Activated CD8-positive, alpha-beta T cell treated with anti-CD3 and anti-CD28 coated beads for 36 hours (primary cell): ENCODE measurements at regions not wholly inside any gene's neighbourhood (a gene's known extent, or its start where the extent isn't known, plus 50 kb on each side); places are given as distances from the start of the nearest gene placed in this dataset.

Experiments
- ATAC-seq: fragments of 200-7000 bp; cut with Tn5 transposase; one replicate; pipeline ENCODE4 v1.10.0; 2021; ENCODE audit warnings: mild to moderate bottlenecking, moderate library complexity
- CTCF ChIA-PET: fragments of 350-600 bp; sonication (Branson Sonifier 250); formaldehyde crosslinking; loops from one replicate; lab custom pipeline; 2021; ENCODE audit warnings: antibody characterized with exemption; lab: Charles Lee
- POLR2A ChIA-PET: fragments of 350-600 bp; sonication (Branson Sonifier 250); formaldehyde crosslinking; loops from one replicate; lab custom pipeline; 2021; ENCODE audit warnings: antibody characterized with exemption; lab: Charles Lee
- DNase-seq: peaks from one replicate; pipeline ENCODE4 v3.0.0-alpha.2; 2020
- H3K27ac Mint-ChIP-seq: one replicate; pipeline ENCODE4 v1.8.0; 2021; ENCODE audit warnings: mild to moderate bottlenecking, mixed read lengths
- H3K27me3 Mint-ChIP-seq: one replicate; pipeline ENCODE4 v1.8.0; 2021; ENCODE audit warnings: mixed read lengths
- H3K36me3 Mint-ChIP-seq: one replicate; pipeline ENCODE4 v1.8.0; 2021; ENCODE audit warnings: low read depth, mixed read lengths
- H3K4me1 Mint-ChIP-seq: one replicate; pipeline ENCODE4 v1.8.0; 2021; ENCODE audit warnings: low read depth, mixed read lengths
- H3K4me3 Mint-ChIP-seq: one replicate; pipeline ENCODE4 v1.8.0; 2021; ENCODE audit warnings: mild to moderate bottlenecking, moderate library complexity, mixed read lengths
- H3K9me3 Mint-ChIP-seq: one replicate; pipeline ENCODE4 v1.8.0; 2021; ENCODE audit warnings: mixed read lengths
- intact Hi-C: fragments of 100-400 bp; cut with micrococcal nuclease; formaldehyde crosslinking; loops from one replicate; pipeline ENCODE4 v1.10.0; 2022
- TF ChIP-seq, protein P1 (sequence below): fragments of 200-600 bp; IDR thresholded peaks from one replicate; pipeline ENCODE4 v1.8.0; 2022; ENCODE audit warnings: antibody characterized with exemption, mild to moderate bottlenecking

- no peaks in the 10 kb centered on the region for H3K36me3 Mint-ChIP-seq
- ChIA-PET POLR2A (no interaction called here), CTCF (no interaction called here)
- no peaks in the 10 kb centered on the region for H3K9me3 Mint-ChIP-seq
- H3K4me3 Mint-ChIP-seq = no peak overlapping the region
- no peak overlapping the region for H3K27ac Mint-ChIP-seq
- no peaks in the 10 kb centered on the region for H3K4me1 Mint-ChIP-seq
- no peaks in the 10 kb centered on the region for H3K27me3 Mint-ChIP-seq
- intact Hi-C loops = no loop called here
- TF ChIP-seq, protein P1, sequence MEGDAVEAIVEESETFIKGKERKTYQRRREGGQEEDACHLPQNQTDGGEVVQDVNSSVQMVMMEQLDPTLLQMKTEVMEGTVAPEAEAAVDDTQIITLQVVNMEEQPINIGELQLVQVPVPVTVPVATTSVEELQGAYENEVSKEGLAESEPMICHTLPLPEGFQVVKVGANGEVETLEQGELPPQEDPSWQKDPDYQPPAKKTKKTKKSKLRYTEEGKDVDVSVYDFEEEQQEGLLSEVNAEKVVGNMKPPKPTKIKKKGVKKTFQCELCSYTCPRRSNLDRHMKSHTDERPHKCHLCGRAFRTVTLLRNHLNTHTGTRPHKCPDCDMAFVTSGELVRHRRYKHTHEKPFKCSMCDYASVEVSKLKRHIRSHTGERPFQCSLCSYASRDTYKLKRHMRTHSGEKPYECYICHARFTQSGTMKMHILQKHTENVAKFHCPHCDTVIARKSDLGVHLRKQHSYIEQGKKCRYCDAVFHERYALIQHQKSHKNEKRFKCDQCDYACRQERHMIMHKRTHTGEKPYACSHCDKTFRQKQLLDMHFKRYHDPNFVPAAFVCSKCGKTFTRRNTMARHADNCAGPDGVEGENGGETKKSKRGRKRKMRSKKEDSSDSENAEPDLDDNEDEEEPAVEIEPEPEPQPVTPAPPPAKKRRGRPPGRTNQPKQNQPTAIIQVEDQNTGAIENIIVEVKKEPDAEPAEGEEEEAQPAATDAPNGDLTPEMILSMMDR = no peak
- no peak for ATAC-seq
- no peak for DNase-seq
Observed at GRCh38 chr3:74426571-74426970, 187.9 kb downstream of the CNTN3 start.

GRCh38 chr3:74423867-74424266 lies 190.6 kb downstream of the CNTN3 start:
- Mint-ChIP-seq H3K9me3 (no peaks in the 10 kb centered on the region), H3K36me3 (no peaks in the 10 kb centered on the region), H3K27ac (no peak overlapping the region), H3K4me1 (no peaks in the 10 kb centered on the region), H3K4me3 (no peak overlapping the region), H3K27me3 (no peaks in the 10 kb centered on the region)
- no peak for DNase-seq
- intact Hi-C loops = no loop called here
- CTCF ChIA-PET = no interaction called here
- TF ChIP-seq, protein P1 = no peak
- POLR2A ChIA-PET = no interaction called here
- no peak for ATAC-seq

DNA sequence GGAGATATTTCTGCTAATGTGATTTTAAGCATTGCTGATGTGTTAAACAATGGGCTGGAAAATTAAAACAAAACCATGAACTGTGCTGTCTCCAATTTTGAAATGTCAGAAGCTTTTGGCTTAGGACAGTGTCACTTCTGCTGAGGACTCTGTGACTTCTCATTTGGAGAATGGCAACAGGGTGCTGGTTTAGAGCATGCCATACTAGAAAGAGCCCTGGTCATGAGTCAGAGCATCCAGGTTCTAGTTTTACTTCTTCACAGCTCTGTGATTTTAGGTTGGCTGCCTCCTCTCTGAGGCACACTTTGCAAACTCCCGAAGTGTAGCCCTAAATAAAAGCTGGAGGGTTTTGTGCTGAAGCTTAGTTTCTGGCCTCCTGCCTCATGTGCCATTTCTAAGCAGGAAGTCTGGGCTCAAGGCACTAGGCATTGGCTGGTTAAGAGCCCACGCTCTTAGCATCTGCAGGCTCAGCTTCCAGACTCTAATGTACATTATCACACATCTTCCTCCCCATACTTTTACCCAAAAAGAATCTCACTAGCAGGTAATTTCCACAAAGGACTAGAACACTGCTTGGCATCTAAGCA lies 193.8 kb downstream of the CNTN3 start:
- DNase-seq = no peak
- intact Hi-C loops = no loop called here
- Mint-ChIP-seq H3K36me3 (no peaks in the 10 kb centered on the region), H3K9me3 (no peaks in the 10 kb centered on the region), H3K4me3 (no peak overlapping the region), H3K27ac (no peak overlapping the region), H3K4me1 (no peaks in the 10 kb centered on the region), H3K27me3 (no peaks in the 10 kb centered on the region)
- ChIA-PET CTCF (no interaction called here), POLR2A (no interaction called here)
- ATAC-seq = no peak
- TF ChIP-seq, protein P1 = no peak

DNA sequence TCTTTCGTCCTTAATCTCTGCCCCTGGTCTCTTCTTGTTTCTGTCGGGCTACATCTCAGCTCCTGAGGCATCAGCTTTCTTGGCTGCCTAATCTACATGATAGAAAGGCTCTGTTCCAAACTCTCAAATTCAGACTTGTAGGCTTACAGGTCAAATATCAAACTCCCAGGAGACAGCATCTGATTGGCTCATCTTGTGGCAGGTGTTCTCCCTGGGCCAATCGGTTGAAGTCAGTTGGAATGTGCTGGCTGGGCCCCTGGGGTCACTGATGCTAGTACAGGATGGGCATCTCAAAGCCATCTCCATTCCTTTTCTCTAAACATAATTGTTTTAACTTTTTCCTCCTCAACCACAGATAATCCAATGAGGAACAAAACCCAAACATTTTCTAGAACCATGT lies 198.7 kb downstream of the CNTN3 start:
- Mint-ChIP-seq H3K9me3 (no peaks in the 10 kb centered on the region), H3K4me1 (no peaks in the 10 kb centered on the region), H3K36me3 (no peaks in the 10 kb centered on the region), H3K27ac (no peak overlapping the region), H3K4me3 (no peak overlapping the region), H3K27me3 (no peaks in the 10 kb centered on the region)
- POLR2A ChIA-PET = no interaction called here
- CTCF ChIA-PET = no interaction called here
- intact Hi-C loops = no loop called here
- TF ChIP-seq, protein P1 = no peak
- DNase-seq (no peak), ATAC-seq (no peak)

DNA sequence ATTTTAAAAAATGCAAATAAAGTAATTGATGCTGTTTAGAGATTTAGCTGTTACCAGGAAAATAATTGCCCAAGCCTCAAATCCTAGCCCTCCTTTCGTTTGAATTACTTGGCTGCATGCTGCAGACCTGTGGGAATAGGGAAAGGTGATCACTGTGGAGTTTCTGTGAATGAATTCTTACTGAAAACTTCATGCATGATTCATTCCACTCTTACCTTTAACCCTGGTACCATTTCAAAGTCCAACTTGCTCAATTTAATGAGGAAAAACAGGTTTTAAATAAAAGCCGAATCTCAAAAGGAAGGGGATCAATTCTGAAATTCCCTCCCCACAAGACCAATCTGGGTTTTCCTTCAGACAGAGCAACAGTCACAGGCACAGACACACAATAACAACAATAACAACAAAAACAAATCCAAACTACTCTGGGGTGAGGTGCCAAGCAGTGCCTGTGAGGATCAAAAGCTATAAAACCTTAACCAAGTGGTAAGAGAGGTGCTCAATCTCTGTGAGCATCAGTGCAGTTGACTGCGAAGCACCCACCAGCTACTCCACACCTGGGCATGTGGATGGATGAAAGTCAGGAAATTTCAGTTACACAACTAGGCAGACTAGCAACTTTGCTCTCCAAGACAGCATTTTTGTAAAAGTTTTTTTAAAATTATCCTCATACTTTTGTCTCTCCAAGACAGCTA lies 200.8 kb downstream of the CNTN3 start:
- no peak overlapping the region for H3K27ac Mint-ChIP-seq
- no peaks in the 10 kb centered on the region for H3K36me3 Mint-ChIP-seq
- no peaks in the 10 kb centered on the region for H3K9me3 Mint-ChIP-seq
- H3K27me3 Mint-ChIP-seq = no peaks in the 10 kb centered on the region
- POLR2A ChIA-PET = no interaction called here
- intact Hi-C loops = no loop called here
- H3K4me3 Mint-ChIP-seq = no peak overlapping the region
- CTCF ChIA-PET = no interaction called here
- no peak for ATAC-seq
- no peaks in the 10 kb centered on the region for H3K4me1 Mint-ChIP-seq
- TF ChIP-seq, protein P1 = no peak
- no peak for DNase-seq
